ENCODE measurements at regions not wholly inside any gene's neighbourhood (a gene's known extent, or its start where the extent isn't known, plus 50 kb on each side); places are given as distances from the start of the nearest gene placed in this dataset.
"Not testable (repeated sequence)": the region's sequence is repeated elsewhere in the genome, so short reads cannot be mapped to it uniquely, and the experiment has no call there.

DNA sequence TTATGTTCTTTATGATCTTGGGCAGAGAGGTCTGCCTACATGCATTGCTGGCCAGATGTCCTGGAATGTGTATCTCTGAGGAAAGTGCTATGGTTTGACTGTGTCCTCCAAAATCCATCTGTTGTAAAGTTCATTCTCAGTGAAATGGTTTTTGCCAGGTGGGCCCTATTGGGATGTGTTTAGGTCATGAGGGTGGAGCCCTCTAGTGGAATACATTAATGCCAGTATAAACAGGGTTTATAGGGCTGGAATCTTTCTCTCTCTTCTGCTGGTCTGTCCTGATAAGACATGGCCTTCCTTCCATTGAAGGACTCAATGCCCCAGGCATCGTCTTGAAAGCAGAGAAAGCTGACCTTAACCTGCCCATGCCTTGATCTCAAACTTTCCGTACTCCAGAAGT, 258.5 kb downstream of the RPIA start:
- ChIA-PET POLR2A (no interaction called here), CTCF (interaction anchor here (1.1 kb wide), 1 partner anchor 70 kb away, joined by 3 read pairs; no protein-coding TSS in a partner anchor)
- Histone ChIP-seq H3K27ac (ENCODE audit: low read depth, low read length) (no peak overlapping the region), H3K4me3 (ENCODE audit: low read depth, low read length) (no peak overlapping the region), H3K27me3 (ENCODE audit: control insufficient read depth, insufficient read depth, low read length) (no peaks in the 10 kb centered on the region), H3K9me3 (ENCODE audit: control insufficient read depth, insufficient read depth, low read length) (no peaks in the 10 kb centered on the region)
- no peak for DNase-seq (ENCODE audit: low read depth, low spot score)
- TF ChIP-seq, protein P1, sequence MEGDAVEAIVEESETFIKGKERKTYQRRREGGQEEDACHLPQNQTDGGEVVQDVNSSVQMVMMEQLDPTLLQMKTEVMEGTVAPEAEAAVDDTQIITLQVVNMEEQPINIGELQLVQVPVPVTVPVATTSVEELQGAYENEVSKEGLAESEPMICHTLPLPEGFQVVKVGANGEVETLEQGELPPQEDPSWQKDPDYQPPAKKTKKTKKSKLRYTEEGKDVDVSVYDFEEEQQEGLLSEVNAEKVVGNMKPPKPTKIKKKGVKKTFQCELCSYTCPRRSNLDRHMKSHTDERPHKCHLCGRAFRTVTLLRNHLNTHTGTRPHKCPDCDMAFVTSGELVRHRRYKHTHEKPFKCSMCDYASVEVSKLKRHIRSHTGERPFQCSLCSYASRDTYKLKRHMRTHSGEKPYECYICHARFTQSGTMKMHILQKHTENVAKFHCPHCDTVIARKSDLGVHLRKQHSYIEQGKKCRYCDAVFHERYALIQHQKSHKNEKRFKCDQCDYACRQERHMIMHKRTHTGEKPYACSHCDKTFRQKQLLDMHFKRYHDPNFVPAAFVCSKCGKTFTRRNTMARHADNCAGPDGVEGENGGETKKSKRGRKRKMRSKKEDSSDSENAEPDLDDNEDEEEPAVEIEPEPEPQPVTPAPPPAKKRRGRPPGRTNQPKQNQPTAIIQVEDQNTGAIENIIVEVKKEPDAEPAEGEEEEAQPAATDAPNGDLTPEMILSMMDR (IDR thresholded peaks at IDR 0.05; ENCODE audit: low read depth, low read length): peak; percentile 34

DNA sequence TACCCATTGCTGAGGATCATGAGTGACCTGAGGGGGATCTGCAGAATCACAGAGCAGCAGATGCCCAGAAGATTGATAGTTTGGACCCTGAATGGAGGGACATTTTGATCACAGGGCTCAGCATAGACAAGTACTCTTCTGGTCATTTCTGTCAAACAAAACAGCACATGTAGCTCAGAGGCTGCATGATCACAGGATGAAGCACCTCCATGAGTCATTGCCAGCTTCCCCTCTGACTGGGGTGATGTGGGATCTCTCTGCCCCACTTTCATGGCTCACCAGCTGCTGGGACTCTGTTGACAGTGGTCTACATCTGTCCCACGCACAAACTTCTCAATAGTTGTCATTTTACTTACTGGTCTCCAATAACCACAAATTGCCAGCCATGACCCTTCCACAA, 264.1 kb downstream of the RPIA start:
- TF ChIP-seq, protein P1 (IDR thresholded peaks at IDR 0.05; ENCODE audit: low read depth, low read length): no peak
- Histone ChIP-seq H3K27ac (ENCODE audit: low read depth, low read length) (no peak overlapping the region), H3K4me3 (ENCODE audit: low read depth, low read length) (no peak overlapping the region), H3K27me3 (ENCODE audit: control insufficient read depth, insufficient read depth, low read length) (no peaks in the 10 kb centered on the region), H3K9me3 (ENCODE audit: control insufficient read depth, insufficient read depth, low read length) (no peaks in the 10 kb centered on the region)
- ChIA-PET POLR2A (no interaction called here), CTCF (no interaction called here)
- no peak for DNase-seq (ENCODE audit: low read depth, low spot score)

DNA sequence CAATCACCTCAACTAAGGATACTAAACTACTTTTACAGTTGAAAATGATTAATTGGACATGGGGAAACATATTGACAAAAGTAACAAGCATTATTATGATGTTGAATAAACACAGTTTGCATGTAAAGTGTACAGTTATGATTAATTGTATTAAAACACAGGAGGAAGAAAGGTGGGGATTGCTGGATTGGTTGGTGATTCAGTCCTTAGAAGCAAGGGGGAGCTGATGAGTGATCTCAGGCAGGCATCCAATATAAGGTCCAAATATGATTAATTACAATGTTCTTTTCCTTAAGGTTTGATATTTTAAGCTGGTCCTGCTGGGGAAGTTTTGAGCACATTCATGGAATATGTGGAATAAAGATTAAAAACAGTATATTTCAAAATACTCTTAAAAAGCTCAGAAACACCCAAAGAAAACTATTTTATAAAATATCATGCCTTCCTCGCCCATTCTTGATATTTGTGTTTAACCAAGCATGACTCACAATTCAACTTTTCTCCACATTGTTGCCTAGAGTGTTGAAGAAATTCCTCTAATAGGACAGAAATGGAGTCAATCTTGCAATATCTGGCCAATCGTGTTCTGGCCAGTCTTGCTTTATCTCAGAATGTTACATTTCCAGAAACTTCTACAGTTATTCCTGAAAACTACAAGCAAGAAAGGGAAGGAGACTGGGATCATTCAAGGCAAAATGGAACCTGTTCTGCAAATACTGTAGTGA, 268.2 kb downstream of the RPIA start:
- TF ChIP-seq, protein P1 (IDR thresholded peaks at IDR 0.05; ENCODE audit: low read depth, low read length): peak; percentile 25; the same call in 1 of the 2 replicates
- Histone ChIP-seq H3K27ac (ENCODE audit: low read depth, low read length) (no peak overlapping the region), H3K4me3 (ENCODE audit: low read depth, low read length) (no peak overlapping the region), H3K9me3 (ENCODE audit: control insufficient read depth, insufficient read depth, low read length) (no peaks in the 10 kb centered on the region), H3K27me3 (ENCODE audit: control insufficient read depth, insufficient read depth, low read length) (no peaks in the 10 kb centered on the region)
- DNase-seq (ENCODE audit: low read depth, low spot score): no peak
- CTCF ChIA-PET: interaction anchor here (0.8 to 1.0 kb wide), 2 partner anchors 16 to 79 kb away, joined by 3 read pairs; no protein-coding TSS in a partner anchor
- POLR2A ChIA-PET: no interaction called here

DNA sequence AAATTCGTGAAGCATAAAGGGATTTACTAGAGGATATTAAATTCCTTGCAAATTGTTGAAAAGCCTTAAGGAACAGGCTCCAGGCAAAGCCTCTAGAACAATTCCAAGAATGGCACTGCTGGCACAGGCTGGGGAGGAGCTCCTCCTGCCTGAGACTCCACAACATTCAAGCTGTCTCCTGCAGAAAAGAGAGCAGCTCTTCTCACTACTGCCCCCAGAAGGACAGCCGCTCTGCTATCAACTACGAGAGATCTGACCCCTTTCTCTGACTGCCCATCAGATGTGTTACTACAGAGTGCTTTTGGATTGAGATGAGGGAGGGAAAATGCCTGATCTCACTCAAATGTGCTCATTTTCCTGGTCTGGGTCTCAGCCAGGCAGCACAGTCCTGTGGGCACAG, 269.9 kb downstream of the RPIA start:
- CTCF ChIA-PET; H3K4me3 ChIP-seq (ENCODE audit: low read depth, low read length); POLR2A ChIA-PET; H3K27ac ChIP-seq (ENCODE audit: low read depth, low read length); H3K27me3 ChIP-seq (ENCODE audit: control insufficient read depth, insufficient read depth, low read length); H3K9me3 ChIP-seq (ENCODE audit: control insufficient read depth, insufficient read depth, low read length); DNase-seq (ENCODE audit: low read depth, low spot score): not testable (repeated sequence)

DNA sequence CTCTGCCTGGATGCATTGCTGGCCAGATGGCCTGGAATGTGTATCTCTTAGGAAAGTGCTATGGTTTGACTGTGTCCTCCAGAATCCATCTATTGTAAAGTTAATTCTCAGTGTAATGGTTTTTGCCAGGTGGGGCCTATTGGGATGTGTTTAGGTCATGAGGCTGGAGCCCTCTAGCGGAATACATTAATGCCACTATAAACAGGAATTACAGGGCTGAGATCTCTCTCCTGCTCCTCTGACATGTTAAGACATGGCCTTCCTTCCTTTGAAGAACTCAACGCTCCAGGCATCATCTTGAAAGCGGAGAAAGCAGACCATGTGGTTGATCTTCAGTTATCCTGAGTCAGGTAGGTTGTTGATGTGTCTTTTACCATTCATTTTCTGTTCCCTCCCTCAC, 276.4 kb downstream of the RPIA start:
- TF ChIP-seq, protein P1 (IDR thresholded peaks at IDR 0.05; ENCODE audit: low read depth, low read length): peak; percentile 35; the same call in 1 of the 2 replicates

DNA sequence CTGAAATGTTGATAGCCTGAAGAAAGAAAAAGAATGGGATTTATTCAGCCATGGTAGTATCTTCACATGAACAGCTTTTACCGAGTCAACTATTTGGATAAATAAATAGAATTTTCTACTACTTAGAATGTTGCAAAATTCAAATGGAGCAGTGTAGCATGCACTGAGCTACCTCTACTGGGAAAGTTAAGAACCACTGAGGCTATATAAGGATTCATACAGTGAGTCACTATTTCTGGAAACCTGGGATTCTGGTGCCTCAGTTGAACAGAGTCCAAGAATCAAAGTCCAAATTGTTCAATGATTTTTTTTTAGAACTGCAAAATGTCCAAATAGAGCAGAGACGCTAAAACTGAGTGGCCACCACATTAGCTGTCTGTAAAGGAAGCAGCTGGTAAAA, 286.5 kb downstream of the RPIA start:
- POLR2A ChIA-PET: not testable (repeated sequence)

More for the DNA sequence above, 276.4 kb downstream of the RPIA start:
- CTCF ChIA-PET: no interaction called here
- POLR2A ChIA-PET: no interaction called here
- no peak overlapping the region for H3K4me3 ChIP-seq (ENCODE audit: low read depth, low read length)
- H3K9me3 ChIP-seq (ENCODE audit: control insufficient read depth, insufficient read depth, low read length): no peaks in the 10 kb centered on the region
- DNase-seq (ENCODE audit: low read depth, low spot score): no peak
- no peak overlapping the region for H3K27ac ChIP-seq (ENCODE audit: low read depth, low read length)
- no peaks in the 10 kb centered on the region for H3K27me3 ChIP-seq (ENCODE audit: control insufficient read depth, insufficient read depth, low read length)

DNA sequence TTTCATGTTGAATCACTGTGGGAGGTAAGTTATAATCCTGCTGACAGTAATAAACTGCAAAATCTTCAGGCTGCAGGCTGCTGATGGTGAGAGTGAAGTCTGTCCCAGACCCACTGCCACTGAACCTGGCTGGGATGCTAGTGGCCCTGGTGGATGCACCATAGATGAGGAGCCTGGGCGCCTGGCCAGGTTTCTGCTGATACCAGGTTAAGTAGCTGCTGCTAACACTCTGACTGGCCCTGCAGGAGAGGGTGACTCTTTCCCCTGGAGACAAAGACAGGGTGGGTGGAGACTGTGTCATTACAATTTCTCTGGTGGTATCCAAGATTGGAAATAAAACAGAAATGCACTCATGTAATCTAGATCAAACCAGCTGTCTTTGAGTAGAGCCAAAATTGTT, 287.0 kb downstream of the RPIA start:
- H3K4me3 ChIP-seq (ENCODE audit: low read depth, low read length); H3K27me3 ChIP-seq (ENCODE audit: control insufficient read depth, insufficient read depth, low read length); DNase-seq (ENCODE audit: low read depth, low spot score); H3K9me3 ChIP-seq (ENCODE audit: control insufficient read depth, insufficient read depth, low read length); POLR2A ChIA-PET; H3K27ac ChIP-seq (ENCODE audit: low read depth, low read length); CTCF ChIA-PET: not testable (repeated sequence)

More for the DNA sequence above, 286.5 kb downstream of the RPIA start:
- DNase-seq (ENCODE audit: low read depth, low spot score); H3K9me3 ChIP-seq (ENCODE audit: control insufficient read depth, insufficient read depth, low read length); H3K4me3 ChIP-seq (ENCODE audit: low read depth, low read length); CTCF ChIA-PET; H3K27me3 ChIP-seq (ENCODE audit: control insufficient read depth, insufficient read depth, low read length); H3K27ac ChIP-seq (ENCODE audit: low read depth, low read length): not testable (repeated sequence)

DNA sequence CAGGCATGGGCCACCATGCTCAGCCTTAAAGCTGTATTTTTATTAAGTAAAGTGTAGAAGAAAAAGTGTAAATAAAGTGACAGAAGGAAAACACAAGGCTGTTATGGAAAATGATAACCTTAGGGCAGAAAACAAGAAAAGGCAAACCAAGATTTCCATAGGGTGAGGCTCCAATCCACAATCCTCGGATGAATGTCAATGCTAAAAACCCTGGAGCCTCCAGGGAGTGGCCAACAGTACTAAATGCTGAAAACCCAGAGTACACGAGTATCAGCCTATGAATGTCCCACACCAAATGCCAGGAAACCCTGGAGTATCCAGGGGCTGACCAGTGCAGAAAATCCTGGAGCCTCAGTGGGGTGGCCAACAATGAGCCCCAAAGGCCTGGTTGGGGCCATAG, 292.6 kb downstream of the RPIA start:
- POLR2A ChIA-PET: not testable (repeated sequence)

More for the DNA sequence above, 292.6 kb downstream of the RPIA start:
- H3K27ac ChIP-seq (ENCODE audit: low read depth, low read length); DNase-seq (ENCODE audit: low read depth, low spot score); H3K9me3 ChIP-seq (ENCODE audit: control insufficient read depth, insufficient read depth, low read length); H3K4me3 ChIP-seq (ENCODE audit: low read depth, low read length); CTCF ChIA-PET; H3K27me3 ChIP-seq (ENCODE audit: control insufficient read depth, insufficient read depth, low read length): not testable (repeated sequence)

Data from AG04450 (cell line).